Smooth muscle cell (in vitro differentiated cells): ENCODE measurements at regions not wholly inside any gene's neighbourhood (a gene's known extent, or its start where the extent isn't known, plus 50 kb on each side); places are given as distances from the start of the nearest gene placed in this dataset.

ENCODE experiments used
- DNase-seq: peaks from one replicate; lab custom pipeline; 2025; ENCODE audit not compliant: unreplicated experiment; lab: John Stamatoyannopoulos, UW
- H2AFZ ChIP-seq: fragments of 200-600 bp; sonication (generic); 2 replicates; pipeline ENCODE4 v1.6.0; 2016; ENCODE audit warnings: antibody characterized with exemption, low read depth, mild to moderate bottlenecking
- H3F3A ChIP-seq: fragments of 200-600 bp; sonication (generic); 2 replicates; pipeline ENCODE4 v1.6.0; 2017; ENCODE audit warnings: antibody characterized with exemption, low read depth
- H3K27ac ChIP-seq: fragments of 200-600 bp; sonication (generic); 2 replicates; pipeline ENCODE4 v1.5.1; 2016; ENCODE audit warnings: low read depth, mild to moderate bottlenecking
- H3K27me3 ChIP-seq: fragments of 200-600 bp; sonication (generic); 2 replicates; pipeline ENCODE4 v1.6.1; 2016; ENCODE audit warnings: low read depth, mild to moderate bottlenecking
- H3K36me3 ChIP-seq: fragments of 200-600 bp; sonication (generic); 2 replicates; pipeline ENCODE4 v1.5.1; 2016; ENCODE audit warnings: low read depth
- H3K4me1 ChIP-seq: fragments of 200-600 bp; sonication (generic); 2 replicates; pipeline ENCODE4 v1.5.1; 2016; ENCODE audit warnings: low read depth
- H3K4me2 ChIP-seq: fragments of 200-600 bp; sonication (generic); 2 replicates; pipeline ENCODE4 v1.6.0; 2016; ENCODE audit warnings: mild to moderate bottlenecking
- H3K4me3 ChIP-seq: fragments of 200-600 bp; sonication (generic); 2 replicates; pipeline ENCODE4 v1.5.1; 2016; ENCODE audit warnings: mild to moderate bottlenecking
- H3K79me2 ChIP-seq: fragments of 200-600 bp; sonication (generic); 2 replicates; pipeline ENCODE4 v1.6.0; 2016; ENCODE audit warnings: low read depth, mild to moderate bottlenecking
- H3K9ac ChIP-seq: fragments of 200-600 bp; sonication (generic); 2 replicates; pipeline ENCODE4 v1.6.0; 2016; ENCODE audit warnings: low read depth
- H3K9me3 ChIP-seq: fragments of 200-600 bp; sonication (generic); replicated peaks from 2 replicates; pipeline ENCODE4 v1.5.1; 2016; ENCODE audit warnings: low read depth
- H4K20me1 ChIP-seq: fragments of 200-600 bp; sonication (generic); 2 replicates; pipeline ENCODE4 v1.6.0; 2016; ENCODE audit warnings: low read depth
- CTCF ChIP-seq: fragments of 200-600 bp; sonication (generic); IDR thresholded peaks from 2 replicates; pipeline ENCODE4 v1.5.1; 2017; ENCODE audit warnings: borderline replicate concordance, mild to moderate bottlenecking, antibody characterized with exemption; ENCODE audit not compliant: insufficient read depth, poor library complexity, severe bottlenecking
- WGBS: methylation state at CpG from one replicate; pipeline ENCODE4 v1.1.7; 2016; ENCODE audit warnings: low lambda C conversion rate; 5-methylcytosine and 5-hydroxymethylcytosine counted together

- 96% methylated on average over 4 of the region's 4 CpGs for WGBS
- H3K9ac ChIP-seq, result no peak overlapping the region
- H3K27me3 ChIP-seq, result no peaks in the 10 kb centered on the region
- DNase-seq, result no peak
- no peaks in the 10 kb centered on the region for H3K36me3 ChIP-seq
- no peaks in the 10 kb centered on the region for H3K9me3 ChIP-seq
- H3K4me1 ChIP-seq, result no peaks in the 10 kb centered on the region
- H4K20me1 ChIP-seq, result no peaks in the 10 kb centered on the region
- no peak overlapping the region for H2AFZ ChIP-seq
- TF ChIP-seq CTCF, result no peak
- no peaks in the 10 kb centered on the region for H3F3A ChIP-seq
- no peak overlapping the region for H3K4me2 ChIP-seq
- no peak overlapping the region for H3K27ac ChIP-seq
- no peak overlapping the region for H3K4me3 ChIP-seq
- H3K79me2 ChIP-seq, result no peaks in the 10 kb centered on the region
Observed at GRCh38 chr3:40655551-40655950, 130.8 kb downstream of the ZNF621 start.

GRCh38 chr3:40657623-40658022, 132.9 kb downstream of the ZNF621 start:
- no peaks in the 10 kb centered on the region for H3K27me3 ChIP-seq
- H3K4me2 ChIP-seq, result no peak overlapping the region
- H3K4me3 ChIP-seq, result no peak overlapping the region
- no peak overlapping the region for H3K9ac ChIP-seq
- no peak overlapping the region for H2AFZ ChIP-seq
- H3F3A ChIP-seq, result no peaks in the 10 kb centered on the region
- H3K79me2 ChIP-seq, result no peaks in the 10 kb centered on the region
- no peaks in the 10 kb centered on the region for H4K20me1 ChIP-seq
- no peaks in the 10 kb centered on the region for H3K9me3 ChIP-seq
- H3K36me3 ChIP-seq, result no peaks in the 10 kb centered on the region
- no peak for DNase-seq
- no peaks in the 10 kb centered on the region for H3K4me1 ChIP-seq
- TF ChIP-seq CTCF, result no peak
- 96% methylated on average over 3 of the region's 3 CpGs for WGBS
- H3K27ac ChIP-seq, result no peak overlapping the region

- H3K79me2 ChIP-seq, result no peaks in the 10 kb centered on the region
- H3K36me3 ChIP-seq, result no peaks in the 10 kb centered on the region
- no peaks in the 10 kb centered on the region for H4K20me1 ChIP-seq
- H3K4me3 ChIP-seq, result no peak overlapping the region
- H3K27me3 ChIP-seq, result no peaks in the 10 kb centered on the region
- H3K27ac ChIP-seq, result no peak overlapping the region
- H3K4me1 ChIP-seq, result no peaks in the 10 kb centered on the region
- no peak for TF ChIP-seq CTCF
- WGBS, result 76% methylated on average over 5 of the region's 5 CpGs
- H3K9ac ChIP-seq, result no peak overlapping the region
- H3K9me3 ChIP-seq, result no peaks in the 10 kb centered on the region
- DNase-seq, result no peak
- no peak overlapping the region for H3K4me2 ChIP-seq
- no peaks in the 10 kb centered on the region for H3F3A ChIP-seq
- H2AFZ ChIP-seq, result no peak overlapping the region
Observed at GRCh38 chr3:40658305-40658704, 133.5 kb downstream of the ZNF621 start.

DNA sequence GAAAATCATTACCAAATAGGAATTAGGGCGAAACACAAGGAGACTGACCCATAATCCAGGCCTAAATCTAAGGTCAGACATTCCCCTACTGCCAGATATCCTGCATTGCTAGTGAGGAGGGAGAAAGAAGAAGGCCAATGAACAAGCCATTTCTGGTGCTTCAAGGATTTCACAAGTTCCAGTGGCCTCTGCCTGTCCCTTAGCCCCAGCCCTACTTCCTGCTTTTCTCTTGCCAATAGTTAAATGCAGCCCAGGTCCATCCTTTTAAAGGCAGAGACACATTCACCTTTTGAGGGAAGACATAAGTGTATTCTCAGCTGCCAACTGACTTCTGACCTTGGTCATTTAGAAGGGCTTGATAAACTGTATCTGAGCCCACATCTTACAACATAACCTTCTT, 135.8 kb downstream of the ZNF621 start:
- no peak overlapping the region for H3K9ac ChIP-seq
- no peak for TF ChIP-seq CTCF
- H3K36me3 ChIP-seq, result no peaks in the 10 kb centered on the region
- no peak overlapping the region for H2AFZ ChIP-seq
- H3K4me2 ChIP-seq, result no peak overlapping the region
- no peaks in the 10 kb centered on the region for H3F3A ChIP-seq
- H4K20me1 ChIP-seq, result no peaks in the 10 kb centered on the region
- WGBS, result 82% methylated on average over 1 of the region's 1 CpG
- no peaks in the 10 kb centered on the region for H3K4me1 ChIP-seq
- H3K27me3 ChIP-seq, result no peaks in the 10 kb centered on the region
- no peak overlapping the region for H3K4me3 ChIP-seq
- DNase-seq, result no peak
- H3K27ac ChIP-seq, result no peak overlapping the region
- H3K79me2 ChIP-seq, result no peaks in the 10 kb centered on the region
- no peaks in the 10 kb centered on the region for H3K9me3 ChIP-seq
